BJ (cell line): ENCODE measurements at regions not wholly inside any gene's neighbourhood (a gene's known extent, or its start where the extent isn't known, plus 50 kb on each side); places are given as distances from the start of the nearest gene placed in this dataset.
A peak's percentile ranks its signal among the peaks of the same experiment; 100 is the strongest.

Experiments
- CTCF ChIA-PET: fragments of 350-600 bp; formaldehyde crosslinking; extraction: SDS; loops from one replicate; lab custom pipeline; 2021; ENCODE audit warnings: antibody characterized with exemption, inconsistent platforms; lab: Yijun Ruan, JAX
- POLR2A ChIA-PET: fragments of 300-600 bp; sonication (Branson Sonifier 250); formaldehyde crosslinking; extraction: SDS; loops from one replicate; lab custom pipeline; 2021; ENCODE audit warnings: antibody characterized with exemption; lab: Charles Lee
- DNase-seq: peaks from one replicate; pipeline ENCODE4 v3.0.0-alpha.2; 2011; ENCODE audit warnings: low read depth
- H3K27me3 ChIP-seq: 2 replicates; pipeline ENCODE4 v1.6.0; 2011; ENCODE audit warnings: low read length; ENCODE audit not compliant: control insufficient read depth, insufficient read depth
- H3K36me3 ChIP-seq: 2 replicates; pipeline ENCODE4 v1.5.1; 2011; ENCODE audit warnings: low read length; ENCODE audit not compliant: control insufficient read depth, insufficient read depth
- H3K4me3 ChIP-seq: 2 replicates; pipeline ENCODE4 v1.5.1; 2011; ENCODE audit warnings: low read depth, mild to moderate bottlenecking, control low read depth, low read length
- TF ChIP-seq, protein P1 (sequence below): IDR thresholded peaks from 2 replicates; pipeline ENCODE4 v1.5.1; 2011; ENCODE audit warnings: low read depth, mild to moderate bottlenecking, control low read depth, inconsistent platforms, low read length, moderate library complexity; ENCODE audit not compliant: insufficient read depth

DNA sequence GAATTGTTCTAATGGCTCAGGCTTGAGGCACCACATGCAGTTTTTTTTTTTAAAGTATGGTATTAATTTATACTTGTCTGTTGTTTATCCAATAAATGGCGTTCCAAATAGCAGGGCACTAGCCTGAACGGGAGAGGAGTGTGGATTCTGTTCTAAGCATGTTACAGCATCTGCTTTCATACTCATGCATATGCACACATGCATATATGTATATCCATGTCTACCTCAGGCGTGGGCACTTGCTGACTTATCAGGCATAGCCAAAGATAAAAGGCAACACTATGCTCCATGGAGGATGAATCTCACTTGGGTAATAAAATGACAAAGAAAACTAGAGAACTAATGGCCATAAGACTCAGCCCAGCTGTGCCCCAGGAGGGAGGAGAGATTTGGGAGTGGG is 393.8 kb downstream of the GADD45G start:
- POLR2A ChIA-PET = no interaction called here
- H3K27me3 ChIP-seq = 0 out of 2 replicates have a peak, but pooled peaks cover 3% of the 10 kb centered on the region
- no peaks in the 10 kb centered on the region for H3K36me3 ChIP-seq
- H3K4me3 ChIP-seq = no peak overlapping the region
- TF ChIP-seq, protein P1, sequence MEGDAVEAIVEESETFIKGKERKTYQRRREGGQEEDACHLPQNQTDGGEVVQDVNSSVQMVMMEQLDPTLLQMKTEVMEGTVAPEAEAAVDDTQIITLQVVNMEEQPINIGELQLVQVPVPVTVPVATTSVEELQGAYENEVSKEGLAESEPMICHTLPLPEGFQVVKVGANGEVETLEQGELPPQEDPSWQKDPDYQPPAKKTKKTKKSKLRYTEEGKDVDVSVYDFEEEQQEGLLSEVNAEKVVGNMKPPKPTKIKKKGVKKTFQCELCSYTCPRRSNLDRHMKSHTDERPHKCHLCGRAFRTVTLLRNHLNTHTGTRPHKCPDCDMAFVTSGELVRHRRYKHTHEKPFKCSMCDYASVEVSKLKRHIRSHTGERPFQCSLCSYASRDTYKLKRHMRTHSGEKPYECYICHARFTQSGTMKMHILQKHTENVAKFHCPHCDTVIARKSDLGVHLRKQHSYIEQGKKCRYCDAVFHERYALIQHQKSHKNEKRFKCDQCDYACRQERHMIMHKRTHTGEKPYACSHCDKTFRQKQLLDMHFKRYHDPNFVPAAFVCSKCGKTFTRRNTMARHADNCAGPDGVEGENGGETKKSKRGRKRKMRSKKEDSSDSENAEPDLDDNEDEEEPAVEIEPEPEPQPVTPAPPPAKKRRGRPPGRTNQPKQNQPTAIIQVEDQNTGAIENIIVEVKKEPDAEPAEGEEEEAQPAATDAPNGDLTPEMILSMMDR = no peak
- DNase-seq = no peak
- CTCF ChIA-PET = interaction anchor here (1.2 to 1.6 kb wide), 2 partner anchors 8 to 10 kb away, joined by 3 to 5 read pairs; no protein-coding TSS in a partner anchor

DNA sequence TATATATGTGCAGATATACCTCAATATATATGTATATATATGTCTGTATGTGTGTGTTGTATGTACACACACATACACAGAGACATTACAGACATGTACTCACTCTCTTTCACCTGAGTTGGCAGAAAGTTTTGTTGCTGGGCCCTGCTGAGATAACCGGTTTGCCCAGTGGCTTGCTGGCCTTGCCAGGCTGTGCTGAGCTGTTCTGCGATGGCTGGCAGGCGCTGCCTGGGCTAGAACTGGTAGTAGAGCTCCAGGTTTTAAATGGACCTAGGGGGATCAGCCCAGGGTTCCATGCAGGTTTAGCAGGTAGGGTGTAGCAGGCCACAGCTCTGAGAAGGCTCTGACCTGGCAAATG is 394.3 kb downstream of the GADD45G start:
- POLR2A ChIA-PET = no interaction called here
- CTCF ChIA-PET = interaction anchor here (1.6 kb wide), 2 partner anchors 9 to 397 kb away, joined by 4 to 5 read pairs; no protein-coding TSS in a partner anchor
- no peak for DNase-seq

DNA sequence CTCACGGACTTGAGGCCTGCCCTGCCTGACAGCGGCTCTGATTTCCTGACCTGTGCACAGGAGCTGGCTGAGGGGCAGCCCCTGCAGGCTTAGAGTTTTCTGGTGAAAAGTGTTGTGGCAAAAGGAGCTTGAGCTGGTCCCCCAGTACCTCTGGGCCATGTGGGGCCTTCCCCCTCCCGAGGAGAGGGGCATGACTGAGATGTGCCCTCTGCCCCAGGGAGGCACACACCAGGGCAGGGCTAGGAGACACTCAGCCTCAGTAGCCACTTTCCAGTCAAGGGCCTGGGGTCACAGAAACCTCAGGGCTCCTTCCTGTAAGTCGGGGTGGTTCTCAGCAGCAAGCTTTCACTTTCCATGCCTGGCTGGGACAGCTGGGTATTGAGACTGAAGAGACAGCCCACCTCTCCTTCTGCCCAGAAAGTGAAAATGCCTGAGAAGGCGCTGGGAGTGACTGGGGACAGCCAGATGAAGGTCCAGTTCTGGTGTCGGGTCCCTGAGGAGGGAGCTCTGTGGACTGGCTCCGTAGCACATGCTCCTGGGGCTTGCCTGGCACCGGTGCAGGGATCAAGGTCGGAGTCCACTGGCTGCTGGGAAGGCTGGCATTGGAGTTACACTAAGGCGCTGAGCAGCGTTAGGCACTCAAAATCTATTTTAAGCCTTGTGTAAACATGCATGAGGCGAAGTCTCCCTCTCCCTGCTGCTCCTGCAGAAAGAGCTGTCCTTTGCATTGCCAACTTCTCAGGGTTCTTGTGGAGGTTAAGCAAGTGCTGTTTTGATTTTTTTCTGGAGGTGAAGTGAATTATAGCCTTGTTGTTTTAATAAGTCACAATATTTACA is 394.9 kb downstream of the GADD45G start:
- ChIA-PET POLR2A (no interaction called here), CTCF (interaction anchor here (1.6 to 1.7 kb wide), 3 partner anchors 9 to 408 kb away, joined by 3 to 5 read pairs (median 4); no protein-coding TSS in a partner anchor)

More for the DNA sequence above, 394.3 kb downstream of the GADD45G start:
- Histone ChIP-seq H3K27me3 (0 out of 2 replicates have a peak, but pooled peaks cover 1% of the 10 kb centered on the region), H3K36me3 (no peaks in the 10 kb centered on the region), H3K4me3 (no peak overlapping the region)
- TF ChIP-seq, protein P1 = no peak

DNA sequence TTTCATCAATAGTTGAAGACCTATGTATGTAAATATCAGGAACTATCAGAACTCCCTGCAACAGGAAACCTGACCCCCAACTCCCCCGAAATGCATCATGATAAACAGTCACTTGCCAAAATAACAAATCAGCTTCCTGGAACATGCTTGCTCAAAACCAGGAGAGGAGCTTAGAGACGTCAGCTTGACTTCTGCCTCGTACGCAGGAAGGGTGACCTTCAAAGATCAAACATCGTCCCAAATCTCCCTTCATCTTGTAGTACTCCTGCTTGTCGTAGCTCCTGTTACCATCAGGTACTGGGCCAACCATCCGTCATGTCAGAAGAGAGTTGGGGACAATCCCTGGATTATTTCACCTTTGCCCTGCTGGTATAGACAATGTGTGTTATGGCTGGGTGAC is 396.1 kb downstream of the GADD45G start:
- TF ChIP-seq, protein P1 = no peak
- CTCF ChIA-PET = interaction anchor here (1.6 to 1.7 kb wide), 2 partner anchors 399 to 410 kb away, joined by 3 to 4 read pairs; no protein-coding TSS in a partner anchor
- DNase-seq = no peak

More for the DNA sequence above, 394.9 kb downstream of the GADD45G start:
- TF ChIP-seq, protein P1 = no peak
- no peaks in the 10 kb centered on the region for H3K36me3 ChIP-seq
- H3K27me3 ChIP-seq = 0 out of 2 replicates have a peak, but pooled peaks cover 1% of the 10 kb centered on the region
- H3K4me3 ChIP-seq = peak overlapping the region; percentile 5; the same call in 1 of the 2 replicates
- peak; percentile 7 for DNase-seq

DNA sequence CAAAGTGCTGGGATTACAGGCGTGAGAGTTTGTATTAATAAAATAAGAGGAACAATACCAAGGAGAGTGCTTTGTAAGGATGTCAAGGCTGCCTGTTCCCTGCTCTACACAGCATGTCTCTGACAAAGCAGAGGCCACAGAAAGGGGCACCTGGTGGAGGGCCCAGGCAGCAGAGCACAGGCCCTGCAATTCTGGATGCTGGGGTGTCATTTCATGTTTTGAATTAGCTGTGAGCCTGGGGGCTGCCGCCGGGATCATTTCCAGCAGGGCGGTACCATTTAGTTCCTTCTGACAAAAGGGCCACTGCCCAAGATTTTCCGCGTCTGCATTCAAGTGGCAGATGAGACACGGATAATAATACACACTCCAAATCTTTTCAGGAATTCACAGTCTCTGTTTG is 396.9 kb downstream of the GADD45G start:
- H3K27me3 ChIP-seq = no peaks in the 10 kb centered on the region
- POLR2A ChIA-PET = no interaction called here

More for the DNA sequence above, 396.1 kb downstream of the GADD45G start:
- H3K36me3 ChIP-seq = no peaks in the 10 kb centered on the region
- H3K27me3 ChIP-seq = no peaks in the 10 kb centered on the region
- POLR2A ChIA-PET = no interaction called here
- H3K4me3 ChIP-seq = no peak overlapping the region

More for the DNA sequence above, 396.9 kb downstream of the GADD45G start:
- TF ChIP-seq, protein P1 = no peak
- DNase-seq = no peak
- no peak overlapping the region for H3K4me3 ChIP-seq
- H3K36me3 ChIP-seq = no peaks in the 10 kb centered on the region
- CTCF ChIA-PET = interaction anchor here (1.7 kb wide), 1 partner anchor 410 kb away, joined by 3 read pairs; no protein-coding TSS in a partner anchor
